ENCODE measurements at regions not wholly inside any gene's neighbourhood (a gene's known extent, or its start where the extent isn't known, plus 50 kb on each side); places are given as distances from the start of the nearest gene placed in this dataset.

DNA sequence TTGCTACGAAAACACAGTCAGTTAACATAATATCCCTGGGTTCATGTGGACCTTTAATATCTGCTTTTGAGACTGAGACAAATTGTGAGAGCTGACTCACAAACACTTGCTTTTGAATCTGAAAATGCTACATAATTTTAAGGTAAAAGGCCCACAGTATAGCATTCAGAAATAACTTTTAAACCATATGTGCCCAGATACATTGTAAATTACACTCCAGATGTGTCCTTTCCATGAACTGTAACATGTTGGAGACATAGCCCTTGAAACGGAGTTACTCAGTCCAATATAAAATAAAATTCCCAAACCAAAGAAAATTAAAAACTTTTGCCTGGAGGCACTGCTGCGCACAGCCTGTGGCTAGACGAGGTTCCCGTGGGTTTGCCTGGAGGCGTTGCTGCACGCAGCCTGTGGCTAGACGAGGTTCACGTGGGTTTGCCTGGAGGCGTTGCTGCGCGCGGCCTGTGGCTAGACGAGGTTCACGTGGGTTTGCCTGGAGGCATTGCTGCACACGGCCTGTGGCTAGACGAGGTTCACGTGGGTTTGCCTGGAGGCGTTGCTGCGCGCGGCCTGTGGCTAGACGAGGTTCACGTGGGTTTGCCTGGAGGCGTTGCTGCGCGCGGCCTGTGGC lies 131.9 kb upstream of the ALKAL2 start:
- Histone ChIP-seq H3K27me3 (ENCODE audit: insufficient read depth, low read depth) (no peaks in the 10 kb centered on the region), H3K4me1 (ENCODE audit: low read depth, poor library complexity, severe bottlenecking) (no peaks in the 10 kb centered on the region), H3K9ac (no peak overlapping the region), H4K20me1 (ENCODE audit: insufficient read depth) (no peaks in the 10 kb centered on the region), H3K79me2 (ENCODE audit: insufficient read depth, low read depth) (no peaks in the 10 kb centered on the region), H3K27ac (no peak overlapping the region), H3K4me3 (IDR thresholded peaks at IDR 0.05; ENCODE audit: insufficient read depth, low read depth, low read length) (no peak overlapping the region), H3K36me3 (ENCODE audit: insufficient read depth) (no peaks in the 10 kb centered on the region), H2AFZ (ENCODE audit: low read depth) (no peak overlapping the region), H3K4me2 (no peak overlapping the region)
- TF ChIP-seq CTCF (conservative IDR thresholded peaks at IDR 0.05; ENCODE audit: low read depth, low read length), result no peak

DNA sequence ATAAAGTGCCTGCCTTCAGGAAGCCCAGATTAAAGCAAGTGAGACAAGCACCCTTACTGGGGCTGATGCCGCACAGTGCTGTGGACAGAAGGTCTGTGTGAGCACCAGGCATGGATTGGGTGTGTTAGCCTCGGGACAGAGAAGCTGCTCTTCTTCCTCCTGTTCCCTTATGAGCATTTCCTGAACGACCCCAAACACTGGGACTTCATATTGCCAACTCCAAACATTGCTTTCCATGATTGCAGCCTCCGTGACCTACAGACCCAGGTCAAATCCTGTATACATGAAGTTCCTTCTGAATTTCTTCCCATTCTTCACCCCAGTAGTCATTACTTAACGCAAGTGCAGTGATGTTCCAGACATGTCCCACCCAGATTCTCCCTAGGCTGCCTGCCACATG lies 129.8 kb upstream of the ALKAL2 start:
- TF ChIP-seq CTCF (conservative IDR thresholded peaks at IDR 0.05; ENCODE audit: low read depth, low read length), result no peak
- Histone ChIP-seq H3K36me3 (ENCODE audit: insufficient read depth) (no peaks in the 10 kb centered on the region), H3K27ac (no peak overlapping the region), H3K4me3 (IDR thresholded peaks at IDR 0.05; ENCODE audit: insufficient read depth, low read depth, low read length) (no peak overlapping the region), H3K4me2 (no peak overlapping the region), H2AFZ (ENCODE audit: low read depth) (no peak overlapping the region), H3K79me2 (ENCODE audit: insufficient read depth, low read depth) (no peaks in the 10 kb centered on the region), H4K20me1 (ENCODE audit: insufficient read depth) (no peaks in the 10 kb centered on the region), H3K27me3 (ENCODE audit: insufficient read depth, low read depth) (no peaks in the 10 kb centered on the region), H3K9ac (no peak overlapping the region), H3K4me1 (ENCODE audit: low read depth, poor library complexity, severe bottlenecking) (no peaks in the 10 kb centered on the region)

DNA sequence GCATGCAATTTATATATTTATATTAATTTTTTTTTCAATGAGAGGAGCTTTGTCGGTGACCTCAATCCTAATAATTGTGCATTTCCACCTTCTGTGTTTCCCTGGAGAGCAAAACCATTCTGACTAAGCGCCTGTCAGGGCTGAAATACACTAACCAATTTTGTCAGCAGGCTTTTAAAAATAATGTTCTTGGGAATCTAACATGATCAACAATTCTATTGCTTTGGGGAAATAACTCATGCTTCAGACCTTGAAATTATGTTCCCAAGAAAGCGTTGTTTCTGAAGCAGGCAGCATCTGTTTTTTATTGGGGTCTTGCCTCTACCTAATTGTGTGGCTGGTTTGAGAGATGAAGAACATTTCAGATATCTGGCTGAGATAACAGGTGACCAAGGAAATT lies 129.1 kb upstream of the ALKAL2 start:
- H3K27me3 ChIP-seq (ENCODE audit: insufficient read depth, low read depth), result no peaks in the 10 kb centered on the region
- no peak overlapping the region for H3K9ac ChIP-seq
- H3K36me3 ChIP-seq (ENCODE audit: insufficient read depth), result no peaks in the 10 kb centered on the region
- H2AFZ ChIP-seq (ENCODE audit: low read depth), result no peak overlapping the region
- H3K4me2 ChIP-seq, result no peak overlapping the region
- no peaks in the 10 kb centered on the region for H4K20me1 ChIP-seq (ENCODE audit: insufficient read depth)
- H3K79me2 ChIP-seq (ENCODE audit: insufficient read depth, low read depth), result no peaks in the 10 kb centered on the region
- no peak overlapping the region for H3K4me3 ChIP-seq (IDR thresholded peaks at IDR 0.05; ENCODE audit: insufficient read depth, low read depth, low read length)
- H3K4me1 ChIP-seq (ENCODE audit: low read depth, poor library complexity, severe bottlenecking), result no peaks in the 10 kb centered on the region
- no peak for TF ChIP-seq CTCF (conservative IDR thresholded peaks at IDR 0.05; ENCODE audit: low read depth, low read length)
- H3K27ac ChIP-seq, result no peak overlapping the region

DNA sequence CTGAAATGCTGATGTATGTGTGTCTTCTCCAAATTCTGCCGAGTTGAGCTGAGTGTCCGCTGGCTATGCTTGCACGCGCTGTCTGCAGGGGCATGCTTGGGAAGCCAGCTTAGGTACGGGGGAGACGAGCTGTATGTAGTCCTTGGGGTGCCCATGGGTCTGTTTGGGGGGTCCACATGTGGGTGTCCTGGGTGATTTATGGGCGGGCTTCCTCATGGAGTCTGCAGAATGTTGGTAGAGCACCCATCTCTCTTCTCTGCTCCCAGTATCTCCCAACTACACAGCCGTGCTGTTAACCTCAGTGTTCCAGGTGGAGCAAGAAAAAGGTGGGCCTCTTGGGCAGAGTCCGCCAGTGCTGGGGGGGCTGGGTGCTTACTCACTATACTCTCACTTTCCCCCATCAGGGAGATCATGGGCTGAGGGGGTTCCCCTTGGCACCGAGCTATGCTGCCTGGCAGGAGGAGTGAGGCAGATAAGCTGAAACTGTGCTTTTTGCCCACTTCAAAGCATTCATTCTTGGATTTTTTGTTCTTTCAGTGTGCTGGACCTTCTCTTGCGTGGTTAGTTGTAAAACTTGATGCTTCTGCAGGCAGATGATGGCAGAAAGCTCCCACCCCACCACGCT lies 128.2 kb upstream of the ALKAL2 start:
- Histone ChIP-seq H3K4me3 (IDR thresholded peaks at IDR 0.05; ENCODE audit: insufficient read depth, low read depth, low read length) (no peak overlapping the region), H3K27ac (no peak overlapping the region), H3K36me3 (ENCODE audit: insufficient read depth) (no peaks in the 10 kb centered on the region), H4K20me1 (ENCODE audit: insufficient read depth) (no peaks in the 10 kb centered on the region), H3K9ac (no peak overlapping the region), H3K27me3 (ENCODE audit: insufficient read depth, low read depth) (no peaks in the 10 kb centered on the region), H3K79me2 (ENCODE audit: insufficient read depth, low read depth) (no peaks in the 10 kb centered on the region), H2AFZ (ENCODE audit: low read depth) (no peak overlapping the region), H3K4me1 (ENCODE audit: low read depth, poor library complexity, severe bottlenecking) (no peaks in the 10 kb centered on the region), H3K4me2 (no peak overlapping the region)
- no peak for TF ChIP-seq CTCF (conservative IDR thresholded peaks at IDR 0.05; ENCODE audit: low read depth, low read length)
